ENCODE measurements at regions not wholly inside any gene's neighbourhood (a gene's known extent, or its start where the extent isn't known, plus 50 kb on each side); places are given as distances from the start of the nearest gene placed in this dataset.
"Not testable (repeated sequence)": the region's sequence is repeated elsewhere in the genome, so short reads cannot be mapped to it uniquely, and the experiment has no call there.

DNA sequence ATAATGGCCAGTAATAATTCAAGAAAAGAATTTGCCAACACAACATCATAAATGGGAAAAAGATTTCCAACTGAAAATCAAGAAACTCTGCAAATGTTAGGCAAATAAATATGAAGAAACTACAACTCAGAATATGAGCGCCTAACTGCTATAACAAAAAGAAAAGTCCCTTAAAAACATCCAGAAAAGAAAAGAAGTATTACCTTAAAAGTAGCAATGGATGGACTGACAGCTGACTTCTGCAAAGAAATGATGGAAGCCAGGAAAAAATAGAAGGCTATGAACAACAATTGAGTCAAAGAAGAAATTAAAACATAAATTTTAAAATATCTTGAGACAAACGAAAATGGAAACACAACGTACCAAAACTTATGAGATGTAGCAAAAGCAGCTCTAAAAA lies 482.3 kb upstream of the ZNF507 start:
- Mint-ChIP-seq H3K4me1 (no peaks in the 10 kb centered on the region), H3K27ac (no peak overlapping the region), H3K27me3 (peaks cover 3% of the 10 kb centered on the region), H3K4me3 (no peak overlapping the region), H3K9me3 (peaks cover 41% of the 10 kb centered on the region), H3K36me3 (no peaks in the 10 kb centered on the region)

DNA sequence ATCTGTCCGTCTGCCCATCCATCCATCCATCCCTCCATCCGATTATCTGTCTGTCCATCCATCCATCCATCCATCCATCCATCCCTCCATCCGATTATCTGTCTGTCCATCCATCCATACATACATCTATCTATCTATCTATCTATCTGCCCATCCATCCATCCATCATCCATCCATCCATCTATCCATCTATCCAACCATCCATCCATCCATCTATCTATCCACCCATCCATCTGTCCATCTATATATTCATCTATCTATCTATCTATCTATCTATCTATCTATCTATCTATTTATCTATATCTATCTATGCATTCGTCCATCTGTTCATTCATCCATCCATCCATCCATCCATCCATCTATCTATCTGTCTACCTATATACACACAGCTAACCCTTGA lies 471.1 kb upstream of the ZNF507 start:
- H3K27ac Mint-ChIP-seq: no peak overlapping the region
- H3K4me1 Mint-ChIP-seq: no peaks in the 10 kb centered on the region
- H3K36me3 Mint-ChIP-seq: no peaks in the 10 kb centered on the region
- H3K27me3 Mint-ChIP-seq: peaks cover 1% of the 10 kb centered on the region
- H3K9me3 Mint-ChIP-seq: peaks cover 14% of the 10 kb centered on the region
- H3K4me3 Mint-ChIP-seq: no peak overlapping the region

DNA sequence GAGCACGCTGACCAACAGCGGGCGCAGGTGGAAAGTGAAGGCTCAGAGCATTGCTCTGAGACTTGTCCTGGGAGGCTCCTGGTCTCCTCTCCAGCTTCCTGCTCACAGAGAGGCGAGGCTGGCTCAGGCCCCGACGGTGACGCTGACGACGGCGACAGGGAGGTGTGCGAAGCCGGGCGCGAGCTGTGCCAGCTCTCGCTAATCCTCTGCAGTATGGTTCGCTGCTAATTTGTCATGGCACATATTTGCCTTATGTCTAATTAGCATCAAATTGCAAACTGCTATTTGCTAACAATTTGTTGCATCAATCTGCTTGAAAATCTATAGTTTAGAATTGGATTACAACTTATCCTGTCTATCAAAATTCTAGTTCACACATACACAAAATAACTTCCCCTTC lies 469.8 kb upstream of the ZNF507 start:
- Mint-ChIP-seq H3K9me3 (peaks cover 14% of the 10 kb centered on the region), H3K27me3 (peaks cover 1% of the 10 kb centered on the region), H3K4me1 (no peaks in the 10 kb centered on the region), H3K36me3 (no peaks in the 10 kb centered on the region), H3K4me3 (no peak overlapping the region), H3K27ac (no peak overlapping the region)

DNA sequence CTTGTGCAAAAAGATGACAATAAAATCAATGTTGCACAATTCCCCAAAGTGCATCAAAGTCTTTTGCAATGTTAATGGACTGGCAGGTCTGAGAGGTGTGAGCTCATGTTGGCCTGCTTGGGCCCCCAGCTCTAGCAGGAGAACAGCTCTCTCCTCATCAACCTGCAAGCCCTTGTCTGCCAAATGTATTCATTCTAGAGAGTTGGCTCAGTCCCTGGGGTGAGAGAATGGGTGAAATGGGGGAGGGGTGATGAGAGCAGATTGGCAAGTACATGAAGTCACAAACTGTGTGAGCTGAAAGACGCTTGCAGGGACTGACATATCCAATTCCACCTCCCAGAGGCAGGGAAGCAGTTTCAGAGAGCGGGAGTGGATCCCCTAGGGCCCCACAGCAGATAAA lies 465.1 kb upstream of the ZNF507 start:
- no peaks in the 10 kb centered on the region for H3K4me1 Mint-ChIP-seq
- H3K27me3 Mint-ChIP-seq: no peaks in the 10 kb centered on the region

DNA sequence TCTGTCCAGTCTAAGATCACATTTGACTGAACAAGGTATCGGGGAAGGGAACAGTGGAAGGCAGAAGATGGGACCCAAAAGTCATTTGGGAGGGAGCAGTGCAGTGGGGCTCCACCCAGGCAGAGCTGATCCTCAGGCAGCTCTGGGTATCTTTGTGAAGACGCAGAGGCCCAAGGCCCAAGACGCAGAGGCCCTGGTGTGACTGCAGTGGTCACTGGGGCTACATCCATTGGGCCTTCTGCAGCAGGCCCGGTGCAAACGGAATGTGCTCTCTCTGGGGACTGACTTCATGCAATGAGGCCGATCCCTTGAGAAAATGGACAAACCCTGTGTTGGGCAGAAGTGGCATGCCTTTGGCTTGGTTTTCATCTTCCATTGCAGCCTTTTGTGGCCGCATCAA lies 463.4 kb upstream of the ZNF507 start:
- no peaks in the 10 kb centered on the region for H3K4me1 Mint-ChIP-seq
- no peaks in the 10 kb centered on the region for H3K9me3 Mint-ChIP-seq
- no peak overlapping the region for H3K27ac Mint-ChIP-seq
- no peaks in the 10 kb centered on the region for H3K36me3 Mint-ChIP-seq
- H3K4me3 Mint-ChIP-seq: no peak overlapping the region
- H3K27me3 Mint-ChIP-seq: no peaks in the 10 kb centered on the region

More for the DNA sequence above, 465.1 kb upstream of the ZNF507 start:
- Mint-ChIP-seq H3K9me3 (peaks cover 5% of the 10 kb centered on the region), H3K36me3 (no peaks in the 10 kb centered on the region), H3K27ac (no peak overlapping the region), H3K4me3 (no peak overlapping the region)

DNA sequence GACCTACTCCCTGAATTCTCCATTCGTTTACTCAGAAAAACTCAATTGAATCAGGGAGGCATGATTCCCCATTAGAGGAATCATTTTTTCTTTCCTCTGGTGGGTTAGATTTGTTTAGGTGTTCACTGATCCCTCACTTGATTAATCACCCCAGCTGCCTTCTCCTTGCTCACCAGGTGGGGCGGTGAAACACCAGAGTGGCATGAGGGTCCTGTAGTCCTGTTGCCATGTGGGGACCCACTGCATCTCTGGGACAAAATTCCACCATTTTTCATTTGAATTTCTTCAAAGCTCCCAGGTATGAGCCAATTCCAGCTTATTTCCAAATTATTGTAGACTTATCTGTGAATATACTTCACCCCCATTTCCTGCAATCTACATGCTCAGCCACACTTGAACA lies 462.7 kb upstream of the ZNF507 start:
- H3K27ac Mint-ChIP-seq: no peak overlapping the region
- H3K4me1 Mint-ChIP-seq: no peaks in the 10 kb centered on the region
- no peaks in the 10 kb centered on the region for H3K27me3 Mint-ChIP-seq
- H3K4me3 Mint-ChIP-seq: no peak overlapping the region
- H3K9me3 Mint-ChIP-seq: peaks cover 4% of the 10 kb centered on the region
- no peaks in the 10 kb centered on the region for H3K36me3 Mint-ChIP-seq

DNA sequence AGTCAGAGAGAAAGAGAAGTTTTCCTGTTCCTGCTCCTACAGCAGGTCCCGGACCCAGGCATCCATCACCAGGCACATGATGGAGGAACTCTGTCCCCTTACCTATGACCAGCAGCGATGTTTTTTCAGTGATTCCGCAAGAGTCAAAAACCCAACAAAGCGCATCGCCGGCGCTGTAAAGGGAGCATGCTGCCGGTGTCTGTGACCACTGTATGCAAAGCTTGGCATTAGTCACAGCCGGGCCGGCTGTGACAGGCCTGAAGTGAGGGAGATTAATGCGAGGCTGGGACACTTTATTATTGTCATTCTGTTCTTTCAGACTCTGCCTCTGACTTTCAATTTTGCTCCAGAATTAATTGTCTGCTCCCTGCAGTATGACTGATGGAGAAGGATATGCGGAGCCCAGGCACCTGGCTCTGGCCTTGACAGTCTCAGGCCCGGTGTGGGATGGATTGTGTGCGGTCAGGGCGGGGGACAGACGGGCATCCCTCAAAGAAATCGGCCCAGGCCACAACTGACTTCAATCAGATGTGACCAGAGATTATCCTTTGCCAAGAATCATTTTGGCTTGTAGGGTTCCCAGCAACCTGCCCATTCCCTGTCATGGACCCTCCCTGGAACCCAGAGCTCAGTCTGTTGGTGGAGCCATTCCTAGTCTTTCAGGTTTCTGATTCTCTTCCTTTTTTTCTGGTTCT lies 462.0 kb upstream of the ZNF507 start:
- H3K27me3 Mint-ChIP-seq: no peaks in the 10 kb centered on the region
- H3K36me3 Mint-ChIP-seq: no peaks in the 10 kb centered on the region
- H3K4me3 Mint-ChIP-seq: no peak overlapping the region
- H3K9me3 Mint-ChIP-seq: peaks cover 4% of the 10 kb centered on the region
- no peak overlapping the region for H3K27ac Mint-ChIP-seq
- H3K4me1 Mint-ChIP-seq: no peaks in the 10 kb centered on the region

DNA sequence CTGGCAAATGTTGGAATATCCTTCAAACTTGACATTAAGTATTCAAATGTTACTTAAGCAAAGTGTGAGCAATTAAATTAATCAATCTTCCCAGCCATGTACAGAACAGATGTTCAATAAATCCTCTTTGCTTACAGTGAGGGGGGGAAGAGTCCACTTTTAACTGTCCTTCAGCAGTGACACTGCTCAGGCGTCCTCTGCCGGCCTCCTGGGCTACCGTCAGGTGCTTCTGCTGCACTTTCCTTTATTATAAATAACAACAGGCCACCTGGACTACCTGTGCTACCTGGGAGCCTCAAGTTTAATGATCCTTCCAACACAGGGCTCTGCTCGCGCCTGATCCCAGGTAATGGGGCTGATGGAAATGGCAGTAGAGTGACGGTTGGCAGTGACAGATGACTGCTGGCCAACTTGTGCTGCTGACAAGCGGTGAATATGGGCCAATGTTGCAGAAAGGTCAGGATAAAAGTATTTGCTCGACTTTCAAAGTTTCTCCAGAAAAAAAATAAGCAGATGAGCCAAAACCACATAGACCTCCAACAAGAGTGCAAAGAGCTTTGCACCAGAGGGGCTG lies 460.0 kb upstream of the ZNF507 start:
- Mint-ChIP-seq H3K4me3 (no peak overlapping the region), H3K9me3 (peaks cover 4% of the 10 kb centered on the region), H3K36me3 (no peaks in the 10 kb centered on the region), H3K4me1 (no peaks in the 10 kb centered on the region), H3K27me3 (peaks cover 5% of the 10 kb centered on the region), H3K27ac (no peak overlapping the region)

DNA sequence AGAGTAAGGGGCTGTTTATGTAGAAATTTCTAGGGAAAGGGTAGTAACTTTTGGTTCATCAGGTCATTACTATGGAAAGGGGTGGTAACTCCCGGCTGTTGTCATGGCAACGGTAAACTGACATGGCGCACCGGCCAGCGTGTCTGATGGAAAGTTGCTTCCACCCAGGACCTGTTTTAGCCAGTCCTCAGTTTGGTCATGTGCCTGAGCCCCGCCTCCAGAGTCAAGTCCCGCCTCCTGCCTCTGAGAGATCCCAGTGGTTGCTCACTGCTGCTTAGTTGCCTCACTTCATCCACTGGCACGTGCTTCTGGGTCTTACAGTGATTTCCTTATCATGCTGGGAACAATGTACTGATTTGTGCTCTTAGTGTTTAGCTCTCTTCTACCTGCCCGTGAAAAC lies 455.2 kb upstream of the ZNF507 start:
- no peaks in the 10 kb centered on the region for H3K4me1 Mint-ChIP-seq
- peaks cover 4% of the 10 kb centered on the region for H3K9me3 Mint-ChIP-seq
- H3K4me3 Mint-ChIP-seq: no peak overlapping the region
- H3K27ac Mint-ChIP-seq: no peak overlapping the region
- H3K36me3 Mint-ChIP-seq: no peaks in the 10 kb centered on the region
- peaks cover 8% of the 10 kb centered on the region for H3K27me3 Mint-ChIP-seq

DNA sequence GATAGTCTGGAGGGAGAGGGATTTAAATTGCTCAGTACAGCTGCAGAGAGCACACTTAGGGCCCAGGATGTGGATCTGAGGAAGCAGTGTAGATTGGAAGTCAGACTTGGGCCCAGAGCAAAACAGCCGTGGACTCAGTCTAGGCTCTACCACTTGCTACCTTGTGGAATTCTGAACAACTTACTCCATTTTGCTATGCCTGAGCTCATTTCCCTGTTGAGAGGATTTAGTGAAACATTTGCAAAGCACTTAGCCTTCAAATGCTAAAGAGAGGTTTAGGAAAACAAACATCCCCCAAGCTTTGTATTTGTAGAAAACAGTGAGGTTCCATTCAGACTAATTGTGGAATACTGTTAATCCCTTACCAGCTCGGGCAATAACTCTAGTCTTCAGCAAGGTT lies 453.4 kb upstream of the ZNF507 start:
- H3K36me3 Mint-ChIP-seq: no peaks in the 10 kb centered on the region
- H3K27ac Mint-ChIP-seq: no peak overlapping the region
- H3K4me1 Mint-ChIP-seq: no peaks in the 10 kb centered on the region
- H3K9me3 Mint-ChIP-seq: peaks cover 4% of the 10 kb centered on the region
- peaks cover 8% of the 10 kb centered on the region for H3K27me3 Mint-ChIP-seq
- no peak overlapping the region for H3K4me3 Mint-ChIP-seq

DNA sequence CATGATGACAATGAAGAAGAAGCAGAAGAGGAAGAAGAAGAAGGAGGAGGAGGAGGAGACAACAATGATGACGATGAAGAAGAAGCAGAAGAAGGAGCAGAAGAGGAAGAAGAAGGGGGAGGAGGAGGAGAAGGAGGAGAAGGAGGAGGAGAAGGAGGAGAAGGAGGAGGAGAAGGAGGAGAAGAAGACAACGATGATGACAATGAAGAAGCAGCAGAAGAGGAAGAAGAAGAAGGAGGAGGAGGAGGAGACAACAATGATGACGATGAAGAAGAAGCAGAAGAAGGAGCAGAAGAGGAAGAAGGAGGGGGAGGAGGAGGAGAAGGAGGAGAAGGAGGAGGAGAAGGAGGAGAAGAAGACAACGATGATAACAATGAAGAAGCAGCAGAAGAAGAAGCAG lies 451.9 kb upstream of the ZNF507 start:
- H3K27ac Mint-ChIP-seq, H3K4me3 Mint-ChIP-seq, H3K27me3 Mint-ChIP-seq, H3K4me1 Mint-ChIP-seq, H3K36me3 Mint-ChIP-seq, H3K9me3 Mint-ChIP-seq: not testable (repeated sequence)

DNA sequence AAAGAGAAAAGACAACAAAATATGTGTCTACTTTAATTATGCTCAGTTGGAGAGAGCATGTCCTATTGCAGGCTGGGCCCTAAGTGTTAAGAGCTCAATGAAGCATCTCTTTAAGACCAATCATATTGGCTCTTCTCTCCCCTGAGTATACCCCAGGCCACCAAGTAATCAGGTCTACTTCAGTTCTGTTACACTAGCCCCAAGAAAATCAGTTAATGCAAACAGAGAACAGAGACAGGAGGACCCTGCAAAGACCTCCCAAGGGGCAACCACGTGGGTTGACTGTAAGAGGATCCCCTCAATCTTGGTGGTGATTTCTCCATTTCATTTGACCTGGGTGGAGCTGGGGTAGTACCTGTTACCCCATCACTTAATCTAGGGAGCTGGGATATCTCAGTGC lies 451.0 kb upstream of the ZNF507 start:
- Mint-ChIP-seq H3K27me3 (peaks cover 3% of the 10 kb centered on the region), H3K4me3 (no peak overlapping the region), H3K9me3 (no peaks in the 10 kb centered on the region), H3K4me1 (no peaks in the 10 kb centered on the region), H3K36me3 (no peaks in the 10 kb centered on the region), H3K27ac (no peak overlapping the region)

DNA sequence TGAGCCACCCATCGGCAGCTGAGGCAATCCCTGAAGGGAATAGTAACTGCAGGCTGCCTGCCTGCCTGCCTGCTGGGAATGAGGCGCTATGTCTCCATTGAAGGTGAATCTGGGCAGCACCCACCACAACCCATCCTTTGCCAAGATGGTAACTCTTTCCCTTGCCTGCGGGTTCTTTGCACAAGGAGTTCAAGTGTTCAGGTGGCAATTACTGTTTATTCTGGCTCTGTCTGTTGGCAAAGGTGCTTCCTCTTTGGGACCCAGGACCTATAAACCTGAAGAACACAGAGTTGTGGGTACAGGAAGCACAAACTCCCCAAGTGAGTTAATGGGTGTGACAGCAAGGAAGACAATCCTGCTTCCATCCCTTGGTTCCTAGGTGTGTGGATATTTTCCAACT lies 448.1 kb upstream of the ZNF507 start:
- no peak overlapping the region for H3K4me3 Mint-ChIP-seq
- H3K36me3 Mint-ChIP-seq: no peaks in the 10 kb centered on the region
- H3K9me3 Mint-ChIP-seq: no peaks in the 10 kb centered on the region
- H3K27me3 Mint-ChIP-seq: no peaks in the 10 kb centered on the region
- no peaks in the 10 kb centered on the region for H3K4me1 Mint-ChIP-seq
- H3K27ac Mint-ChIP-seq: no peak overlapping the region

DNA sequence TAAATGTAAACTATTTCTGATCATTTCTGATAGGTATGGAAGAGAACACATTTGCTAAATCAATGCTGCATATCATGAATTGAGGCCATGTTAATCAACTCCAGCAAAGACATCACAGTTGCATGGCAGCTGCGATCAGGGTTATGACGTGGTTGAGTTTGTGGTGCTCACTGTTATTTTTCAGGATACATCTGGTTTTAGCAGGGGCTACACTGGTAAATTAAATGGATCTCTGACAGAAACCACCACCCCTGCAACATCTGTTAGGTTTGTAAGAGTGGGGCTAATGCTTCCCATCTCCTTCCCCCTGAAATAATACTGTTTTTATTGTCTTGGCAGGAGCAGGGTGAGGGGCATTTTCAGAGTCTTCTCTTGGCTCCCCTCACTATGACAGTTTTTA lies 444.4 kb upstream of the ZNF507 start:
- no peaks in the 10 kb centered on the region for H3K4me1 Mint-ChIP-seq
- H3K27me3 Mint-ChIP-seq: no peaks in the 10 kb centered on the region
- no peaks in the 10 kb centered on the region for H3K36me3 Mint-ChIP-seq
- H3K27ac Mint-ChIP-seq: no peak overlapping the region
- no peak overlapping the region for H3K4me3 Mint-ChIP-seq
- no peaks in the 10 kb centered on the region for H3K9me3 Mint-ChIP-seq

DNA sequence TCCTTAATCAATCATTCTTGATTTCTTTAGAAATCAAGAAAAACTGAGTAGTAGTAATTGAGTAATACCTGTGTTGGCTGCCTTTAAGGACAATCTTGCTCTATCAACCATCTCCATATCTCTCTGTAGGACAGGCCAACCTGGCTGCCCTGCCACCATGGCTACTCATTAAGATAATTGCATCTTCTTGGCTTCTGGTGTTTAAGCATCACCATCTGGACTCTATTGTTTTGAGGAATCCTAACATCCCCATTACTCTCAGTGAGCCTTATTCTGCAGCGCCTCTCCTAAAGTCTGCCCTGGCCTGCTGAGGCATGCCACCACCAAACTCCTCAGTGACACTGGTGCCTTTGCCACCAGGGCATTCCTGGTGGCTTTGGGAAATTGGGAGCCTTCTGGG lies 442.6 kb upstream of the ZNF507 start:
- Mint-ChIP-seq H3K36me3 (no peaks in the 10 kb centered on the region), H3K27ac (no peak overlapping the region), H3K27me3 (no peaks in the 10 kb centered on the region), H3K9me3 (no peaks in the 10 kb centered on the region), H3K4me1 (no peaks in the 10 kb centered on the region), H3K4me3 (no peak overlapping the region)

DNA sequence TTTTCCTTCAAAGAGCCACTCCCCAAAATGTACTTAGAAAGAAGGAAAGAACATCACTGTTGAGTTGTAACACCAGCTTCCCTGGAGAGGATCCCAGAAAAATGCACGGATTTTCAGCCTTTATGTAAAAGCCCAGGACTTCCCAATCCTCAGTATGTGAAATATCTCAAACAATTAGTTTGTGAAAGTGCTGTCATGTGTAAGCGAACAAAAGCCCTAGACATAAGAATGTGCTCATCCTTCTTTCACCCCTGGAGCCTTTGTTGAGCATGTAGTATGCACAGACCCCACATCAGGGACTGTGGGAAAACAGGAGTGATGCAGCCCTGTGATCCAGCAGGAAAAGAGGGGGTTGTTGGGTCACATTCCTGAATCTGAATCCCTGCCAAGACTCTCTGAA lies 441.4 kb upstream of the ZNF507 start:
- Mint-ChIP-seq H3K27me3 (no peaks in the 10 kb centered on the region), H3K9me3 (no peaks in the 10 kb centered on the region), H3K27ac (no peak overlapping the region), H3K4me3 (no peak overlapping the region), H3K4me1 (no peaks in the 10 kb centered on the region), H3K36me3 (no peaks in the 10 kb centered on the region)
